ENCODE measurements at regions not wholly inside any gene's neighbourhood (a gene's known extent, or its start where the extent isn't known, plus 50 kb on each side); places are given as distances from the start of the nearest gene placed in this dataset.

DNA sequence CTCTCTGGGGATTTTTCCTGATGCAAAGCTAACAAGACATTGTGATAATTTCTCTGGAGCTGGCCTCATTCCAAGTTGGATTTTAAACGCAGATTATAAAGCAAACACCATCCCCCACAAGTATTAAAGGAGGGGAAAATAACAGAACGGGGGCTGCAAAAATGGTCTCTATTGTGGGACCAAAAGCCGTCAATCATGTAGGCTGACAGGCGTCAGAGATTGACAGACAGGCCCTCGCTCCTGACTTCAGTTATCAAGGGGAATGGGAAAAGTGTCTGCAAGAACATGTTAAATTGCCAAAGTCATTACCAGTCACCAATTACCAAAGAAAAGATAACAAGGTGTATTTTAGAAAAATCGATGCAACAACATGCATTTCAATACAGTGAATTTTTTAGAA lies 307.4 kb upstream of the POU3F1 start:
- TF ChIP-seq CTCF (IDR thresholded peaks at IDR 0.05; ENCODE audit: insufficient read depth, low read length) = no peak
- TF ChIP-seq REST (IDR thresholded peaks at IDR 0.05; ENCODE audit: insufficient replicate concordance, low read depth) = no peak
- no peak for TF ChIP-seq POLR2AphosphoS5 (IDR thresholded peaks at IDR 0.05; ENCODE audit: low read depth)
- TF ChIP-seq SPI1 (IDR thresholded peaks at IDR 0.05; ENCODE audit: borderline replicate concordance, low read depth) = no peak
- TF ChIP-seq GABPA (IDR thresholded peaks at IDR 0.05; ENCODE audit: low read depth) = no peak

All from HL-60 (cell line).